ENCODE measurements at regions not wholly inside any gene's neighbourhood (a gene's known extent, or its start where the extent isn't known, plus 50 kb on each side); places are given as distances from the start of the nearest gene placed in this dataset.

DNA sequence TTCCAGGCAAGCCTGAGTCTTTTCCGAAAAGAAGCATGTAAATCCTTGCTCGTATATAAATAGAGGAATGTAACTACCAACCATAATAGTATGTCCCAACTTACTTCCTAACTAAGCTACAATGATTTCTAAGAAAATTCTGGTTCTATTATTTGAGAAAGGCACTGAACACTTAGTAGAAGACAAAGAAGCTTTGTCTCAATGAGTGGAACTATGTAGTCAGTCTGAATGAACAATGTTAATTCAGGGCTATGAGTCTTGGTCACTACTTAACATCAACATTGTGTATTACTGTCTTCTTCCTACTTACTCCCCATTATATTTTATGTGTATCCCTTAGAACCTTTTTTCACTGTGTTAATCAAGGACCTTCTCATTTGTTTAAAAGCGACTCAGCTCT lies 206.0 kb downstream of the CYB561 start:
- in situ Hi-C loops (cut with HindIII; ENCODE audit: low sequenced_read_pairs) = no loop called here

DNA sequence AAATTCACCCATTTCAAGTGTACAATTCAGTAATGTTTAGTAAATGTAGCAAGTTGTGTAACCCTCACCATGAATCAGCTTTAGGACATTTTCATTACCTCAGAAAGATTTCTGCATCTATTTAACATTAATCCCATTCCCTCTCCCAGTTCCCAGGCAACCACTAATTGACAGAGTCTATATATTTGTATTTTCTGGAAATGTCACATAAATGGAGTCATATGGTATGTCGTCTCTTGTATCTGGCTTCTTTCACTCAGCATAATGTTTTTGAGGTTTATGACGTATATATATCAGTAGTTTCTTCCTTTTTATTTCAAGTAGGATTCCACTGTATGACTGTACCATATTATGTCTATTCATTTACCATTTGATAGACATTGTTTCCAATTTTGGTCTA lies 199.8 kb downstream of the CYB561 start:
- in situ Hi-C loops (cut with HindIII; ENCODE audit: low sequenced_read_pairs) = no loop called here

DNA sequence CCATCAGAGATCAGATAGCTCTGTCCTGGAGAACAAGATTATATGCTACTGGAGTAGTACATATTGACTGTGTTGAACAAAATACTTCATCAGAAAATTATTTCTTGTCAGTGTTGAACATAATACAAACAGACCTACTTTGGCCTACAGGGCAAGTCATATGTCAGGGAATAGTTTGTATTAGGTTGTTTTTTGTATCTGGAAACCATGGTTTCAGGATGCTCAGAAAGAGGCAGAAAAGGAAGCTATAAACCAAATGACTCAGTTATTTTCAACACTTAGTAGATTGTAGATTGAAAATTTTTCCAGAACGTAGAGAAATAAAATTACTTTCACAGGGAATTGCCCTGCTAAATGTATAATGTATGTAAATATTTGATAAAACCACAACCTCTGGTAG lies 198.4 kb downstream of the CYB561 start:
- in situ Hi-C loops (cut with HindIII; ENCODE audit: low sequenced_read_pairs) = no loop called here

DNA sequence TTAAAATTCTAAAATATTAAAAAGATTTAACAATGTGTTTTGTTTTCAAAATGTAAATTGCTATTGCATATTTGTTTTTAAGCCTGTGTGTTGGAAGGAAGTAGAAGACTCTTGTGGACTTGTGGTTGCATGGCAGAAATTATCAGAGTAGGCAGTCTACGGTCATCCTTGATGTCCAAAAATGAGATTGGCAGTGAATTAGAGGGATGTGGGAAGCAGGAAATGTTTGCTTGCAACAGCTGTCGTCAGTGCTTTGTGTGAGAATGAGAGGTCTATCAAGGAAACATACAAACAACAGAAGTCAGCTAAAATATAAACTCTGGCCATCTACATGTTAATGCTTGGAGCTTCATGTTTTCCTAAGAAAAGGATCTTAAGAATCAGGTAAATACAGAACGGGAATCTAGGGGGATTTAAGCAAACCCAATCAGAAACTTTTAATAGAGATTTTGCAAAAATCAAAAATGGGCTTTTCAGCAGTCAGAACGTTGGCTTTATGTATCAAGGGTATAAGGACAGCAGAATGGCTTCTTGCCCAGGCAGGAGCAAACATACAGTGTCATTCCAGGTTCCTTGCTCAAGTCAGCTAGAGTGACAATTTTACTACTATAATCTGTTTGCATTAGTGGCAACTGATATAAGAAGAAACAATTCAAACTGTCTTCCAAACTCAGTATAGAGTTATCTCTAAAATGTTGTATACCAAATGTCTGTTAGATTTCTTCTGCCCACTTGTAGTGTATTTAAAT lies 196.7 kb downstream of the CYB561 start:
- in situ Hi-C loops (cut with HindIII; ENCODE audit: low sequenced_read_pairs) = no loop called here

DNA sequence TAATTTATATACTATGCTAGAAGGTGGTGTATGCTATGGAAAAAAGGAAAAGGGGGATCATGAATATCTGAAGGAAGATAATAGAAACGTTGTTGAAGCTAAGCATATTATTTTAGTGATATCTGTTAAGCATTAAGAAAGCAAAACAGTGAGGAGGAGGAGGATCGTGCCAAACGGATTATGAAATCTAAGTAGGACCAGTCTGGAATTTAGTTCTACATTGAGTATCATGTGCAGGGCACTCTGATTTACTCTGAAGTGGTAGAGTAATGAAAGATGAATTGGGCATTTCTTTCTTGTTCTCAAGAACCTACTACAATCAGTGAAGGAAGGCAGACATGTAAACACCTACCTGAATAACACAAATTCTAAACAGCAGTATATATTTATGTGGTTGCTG lies 195.3 kb downstream of the CYB561 start:
- in situ Hi-C loops (cut with HindIII; ENCODE audit: low sequenced_read_pairs) = no loop called here

DNA sequence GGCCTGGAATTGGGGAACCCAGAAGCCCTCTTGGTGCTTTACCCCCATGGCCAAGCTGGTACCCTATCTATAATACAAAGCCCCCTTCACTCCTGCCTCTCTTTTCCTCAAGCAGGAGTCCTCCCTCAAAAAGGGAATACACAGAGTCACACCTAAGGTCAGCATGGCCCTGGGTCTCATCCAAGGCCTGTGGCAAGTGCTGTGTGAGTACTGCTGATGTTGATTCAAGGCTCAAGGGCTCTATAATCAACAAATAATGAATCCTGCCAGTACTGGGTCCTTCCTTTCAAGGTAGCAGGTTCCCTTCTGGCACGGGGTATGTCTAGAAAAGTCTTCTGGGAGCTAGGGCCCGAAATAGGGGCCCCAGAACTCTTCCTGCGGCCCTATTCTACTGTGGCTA lies 187.3 kb downstream of the CYB561 start:
- in situ Hi-C loops (cut with HindIII; ENCODE audit: low sequenced_read_pairs) = no loop called here

DNA sequence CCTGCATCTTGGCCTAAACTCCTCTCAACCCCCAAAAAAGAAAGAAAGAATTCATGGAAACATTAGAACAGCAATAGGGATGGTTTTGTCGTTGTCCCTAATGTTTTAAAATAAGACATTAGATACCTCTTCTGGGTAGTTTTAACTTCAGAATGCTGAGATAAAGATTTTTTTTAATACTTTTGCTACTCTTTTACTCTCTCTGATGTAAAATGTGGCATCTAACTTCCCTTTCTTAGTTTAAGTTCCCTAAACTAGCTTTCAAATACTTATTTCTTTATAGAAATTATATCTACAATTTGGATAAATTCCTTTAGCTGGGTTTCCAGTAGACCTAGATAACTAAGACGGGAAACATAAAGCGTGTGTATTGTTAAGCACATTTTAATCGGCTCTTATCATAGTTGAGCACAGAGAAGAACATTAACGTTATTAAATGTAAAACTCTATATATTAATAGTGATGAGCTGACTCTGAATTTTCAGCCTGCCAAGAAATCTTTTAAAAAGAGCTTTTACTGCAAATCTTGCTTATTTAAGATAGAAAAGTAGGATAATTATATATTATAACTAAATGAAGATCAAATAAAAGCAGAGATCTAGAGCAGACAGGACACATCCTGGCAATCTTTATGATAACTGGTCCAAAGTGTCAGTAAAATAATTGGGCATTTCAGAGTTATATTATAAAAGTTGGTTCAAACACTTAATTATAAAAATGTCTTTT lies 183.2 kb downstream of the CYB561 start:
- in situ Hi-C loops (cut with HindIII; ENCODE audit: low sequenced_read_pairs) = no loop called here

DNA sequence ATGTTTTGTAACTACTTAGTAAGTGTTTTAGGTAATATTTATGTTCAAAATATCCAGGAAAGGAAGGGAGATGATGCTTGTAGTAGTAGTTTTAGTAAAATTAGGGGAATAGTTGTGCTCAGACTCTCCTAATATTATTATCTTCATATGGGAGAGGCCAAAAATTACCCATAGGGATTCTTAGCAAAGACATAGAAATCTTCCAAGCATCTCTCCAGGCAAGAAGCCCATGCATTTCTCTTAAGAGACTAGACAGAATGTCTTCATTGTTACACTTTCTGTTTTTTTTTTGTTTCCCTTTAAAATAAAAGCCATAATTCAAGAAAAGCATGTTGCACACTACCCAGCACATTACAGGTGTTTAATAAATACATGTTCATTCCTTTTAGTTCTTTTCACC lies 180.6 kb downstream of the CYB561 start:
- in situ Hi-C loops (cut with HindIII; ENCODE audit: low sequenced_read_pairs) = no loop called here

DNA sequence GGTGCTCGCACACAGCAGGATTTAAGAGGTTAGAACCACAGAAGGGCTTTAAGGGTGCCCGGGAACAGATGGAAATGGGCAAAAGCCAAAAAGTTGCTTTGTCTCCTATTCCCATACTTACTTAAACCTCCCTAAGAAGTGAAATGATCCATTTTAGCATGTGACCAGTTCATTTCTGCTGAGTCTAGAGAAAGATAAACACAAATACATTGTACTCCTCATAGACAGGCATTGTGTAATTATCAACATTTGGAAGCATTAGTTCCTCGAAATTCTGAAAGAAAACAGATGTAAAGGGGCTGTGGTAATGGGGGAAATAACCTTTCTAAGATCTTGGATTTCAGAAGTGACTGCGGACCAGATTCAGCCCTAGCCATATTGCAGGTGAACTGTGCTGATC lies 178.3 kb downstream of the CYB561 start:
- in situ Hi-C loops (cut with HindIII; ENCODE audit: low sequenced_read_pairs) = no loop called here

DNA sequence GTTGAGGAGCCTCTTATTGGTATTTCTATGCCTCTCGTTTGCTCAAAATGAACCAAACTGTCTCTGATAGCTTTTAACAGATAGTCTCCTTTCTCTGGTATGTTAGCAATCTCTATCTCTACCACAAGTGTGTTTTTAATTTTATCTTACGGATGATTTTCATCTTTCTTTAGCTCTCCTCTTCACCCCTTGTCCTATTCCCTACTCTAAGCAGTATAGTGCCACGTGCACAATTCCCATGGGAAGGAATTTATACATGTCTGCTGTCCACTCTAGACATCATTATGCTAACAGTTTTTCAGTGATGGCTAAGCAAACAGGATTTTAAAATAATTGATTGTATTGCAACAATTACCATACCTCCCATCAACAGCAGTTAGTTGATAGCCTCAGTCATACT lies 177.3 kb downstream of the CYB561 start:
- in situ Hi-C loops (cut with HindIII; ENCODE audit: low sequenced_read_pairs) = no loop called here

DNA sequence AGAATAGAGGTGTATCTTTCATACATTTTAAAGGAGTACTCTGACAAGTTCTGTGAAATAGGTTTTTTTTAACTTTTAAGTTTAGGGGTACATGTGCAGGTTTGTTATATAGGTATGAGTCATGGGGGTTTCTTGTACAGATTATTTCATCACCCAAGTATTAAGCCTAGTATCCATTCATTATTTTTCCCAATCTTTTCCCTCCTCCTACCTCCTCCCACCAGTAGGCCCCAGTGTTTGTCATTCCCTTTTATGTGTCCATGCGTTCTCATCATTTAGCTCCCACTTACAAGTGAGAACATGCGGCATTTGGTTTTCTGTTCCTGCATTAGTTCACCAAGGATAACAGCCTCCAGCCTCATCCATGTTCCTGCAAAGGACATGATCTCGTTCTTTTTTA lies 175.5 kb downstream of the CYB561 start:
- in situ Hi-C loops (cut with HindIII; ENCODE audit: low sequenced_read_pairs) = no loop called here

DNA sequence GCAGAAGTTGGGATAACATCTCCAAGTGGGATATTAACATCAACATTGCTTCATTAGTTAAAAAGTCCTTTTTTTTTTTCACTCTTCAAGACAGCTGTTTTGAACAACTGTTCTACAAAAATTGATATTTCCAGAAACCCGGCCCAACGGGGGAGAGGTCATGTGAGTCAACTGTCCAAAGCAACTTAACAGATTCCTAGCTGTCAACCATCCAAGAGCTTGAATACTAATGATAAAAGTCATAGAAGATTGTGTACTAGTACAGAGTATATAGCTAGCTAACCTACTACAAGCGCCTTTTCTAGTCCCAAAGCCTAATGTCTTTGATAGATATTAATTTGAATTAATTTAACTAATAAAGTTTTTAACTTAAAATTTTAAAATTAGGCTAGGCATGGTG lies 172.0 kb downstream of the CYB561 start:
- in situ Hi-C loops (cut with HindIII; ENCODE audit: low sequenced_read_pairs) = no loop called here

DNA sequence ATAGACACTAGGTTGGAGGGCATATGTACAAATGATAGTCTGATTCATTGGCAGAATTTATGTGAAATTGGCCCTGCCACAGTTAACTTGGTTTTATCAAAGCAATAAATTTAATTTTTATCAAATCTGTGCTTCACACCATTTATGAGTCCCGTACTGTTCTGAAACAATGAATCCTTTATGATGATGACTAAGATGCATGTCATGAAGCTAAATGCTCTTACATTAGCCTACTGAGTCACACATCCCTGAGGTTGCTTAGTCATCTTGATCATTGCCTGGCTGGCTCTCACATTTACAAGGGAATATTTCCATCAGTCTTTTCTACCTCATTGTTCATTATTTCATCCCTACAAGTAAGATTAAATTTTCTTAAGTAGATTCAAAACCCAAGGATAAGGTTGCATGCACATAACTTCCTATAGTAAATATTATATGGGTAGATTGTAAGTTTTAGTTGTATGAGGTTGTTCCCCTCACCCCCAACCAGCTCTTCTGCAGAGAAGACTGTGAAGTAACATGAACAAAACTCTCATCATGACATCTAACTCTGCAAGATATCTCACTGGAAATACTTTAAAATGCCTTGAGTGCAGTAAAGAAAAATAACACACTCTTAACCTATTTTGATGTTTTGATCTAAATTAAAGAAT lies 170.7 kb downstream of the CYB561 start:
- in situ Hi-C loops (cut with HindIII; ENCODE audit: low sequenced_read_pairs) = no loop called here

DNA sequence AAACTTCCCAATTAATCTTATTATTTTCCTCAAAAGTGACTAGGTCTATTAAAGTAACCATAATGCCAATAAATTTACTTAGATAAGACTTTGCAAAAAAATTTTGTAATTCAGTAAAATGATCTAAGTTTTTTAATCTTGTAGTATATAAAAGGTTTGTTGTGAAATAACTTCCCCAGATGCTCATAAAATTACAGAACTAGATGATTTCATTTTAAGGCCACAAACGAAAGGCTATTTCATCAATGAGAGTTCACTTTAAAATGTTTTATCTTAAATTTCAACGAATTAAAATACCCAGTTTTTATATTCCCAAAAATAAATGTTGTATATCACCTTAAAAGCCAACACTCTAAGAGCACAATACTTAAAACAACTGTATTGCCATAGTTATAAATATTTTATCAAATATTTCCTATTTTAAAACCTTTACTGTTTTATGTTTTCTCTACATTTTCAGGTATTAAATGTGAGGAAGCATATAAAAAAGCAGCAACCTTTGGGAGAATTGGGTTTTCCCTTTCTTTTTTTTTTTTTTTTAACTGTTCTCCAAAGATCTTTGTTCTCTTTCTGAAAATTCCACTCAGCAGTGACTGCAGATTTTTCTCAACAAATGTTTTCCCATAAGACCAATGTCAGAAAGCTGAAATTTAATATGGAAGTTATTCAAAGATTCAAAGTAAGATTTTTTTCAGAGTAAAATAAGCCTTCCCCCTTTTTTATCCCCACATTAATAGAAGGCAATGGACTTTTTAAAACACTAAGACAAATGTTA lies 169.9 kb downstream of the CYB561 start:
- in situ Hi-C loops (cut with HindIII; ENCODE audit: low sequenced_read_pairs) = no loop called here

DNA sequence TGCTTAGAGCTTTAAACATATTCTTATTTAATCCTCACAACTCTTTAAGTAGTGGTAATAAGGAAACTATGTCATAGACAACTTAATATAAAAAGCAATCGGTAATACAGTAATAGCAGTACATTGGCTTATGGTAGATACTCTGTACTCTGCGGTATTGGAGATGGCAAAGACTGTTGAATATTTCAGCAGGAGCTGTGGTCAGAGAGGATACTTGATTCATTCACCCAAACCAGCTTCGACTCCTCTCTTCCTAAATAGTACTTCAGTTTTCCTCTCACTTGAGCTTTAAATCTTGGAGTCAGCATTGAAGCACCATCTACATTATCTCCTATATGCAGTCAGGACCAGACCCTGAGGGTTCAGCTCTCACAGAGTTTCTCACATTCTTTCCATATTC lies 169.3 kb downstream of the CYB561 start:
- in situ Hi-C loops (cut with HindIII; ENCODE audit: low sequenced_read_pairs) = no loop called here

DNA sequence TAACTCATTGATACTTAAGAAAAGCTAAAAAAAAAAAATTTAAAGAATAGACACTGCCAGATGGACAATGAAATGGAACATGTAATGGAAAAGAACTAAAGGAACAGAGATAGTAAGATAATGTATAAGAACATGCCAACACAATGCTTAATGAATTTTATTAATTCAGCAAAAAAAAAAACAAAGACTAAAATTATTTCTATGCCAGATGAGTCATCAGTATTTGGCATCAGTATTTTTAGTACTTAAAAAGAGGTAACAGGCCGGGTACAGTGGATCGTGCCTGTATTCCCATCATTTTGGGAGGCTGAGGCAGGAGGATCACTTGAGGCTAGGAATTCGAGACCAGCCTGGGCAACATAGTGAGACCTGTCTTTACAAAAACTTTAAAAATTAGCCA lies 168.5 kb downstream of the CYB561 start:
- in situ Hi-C loops (cut with HindIII; ENCODE audit: low sequenced_read_pairs) = no loop called here

DNA sequence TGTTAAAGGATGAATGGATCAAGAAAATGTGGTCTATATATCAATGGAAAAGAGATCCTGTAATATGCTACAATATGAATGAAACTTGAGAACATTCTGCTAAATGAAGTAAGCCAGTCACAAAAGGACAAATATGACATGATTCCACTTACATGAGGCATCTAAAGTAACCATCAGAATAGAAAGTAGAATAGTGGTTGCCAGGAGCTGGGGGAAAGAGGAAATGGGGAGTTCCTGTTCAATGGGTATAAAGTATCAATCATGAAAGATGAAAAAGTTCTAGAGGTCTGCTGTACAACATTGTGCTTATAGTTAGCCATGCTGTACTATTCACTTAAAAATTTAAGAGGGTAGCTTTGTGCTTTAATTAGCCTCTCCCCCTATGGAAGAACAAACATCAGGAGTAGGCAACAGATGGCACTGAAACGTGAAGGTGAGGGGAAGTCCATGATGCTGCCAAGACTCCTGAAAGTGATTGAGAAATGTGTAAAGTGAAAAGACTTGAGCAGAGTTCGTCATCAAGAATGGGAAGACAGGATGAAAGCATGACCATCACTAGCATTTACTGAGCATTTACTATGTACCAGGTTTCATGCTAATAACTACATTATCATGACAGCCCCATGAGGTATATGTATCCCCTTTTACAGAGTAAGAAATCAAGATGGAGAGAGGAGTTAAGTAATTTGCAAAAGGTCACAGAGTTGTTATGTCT lies 167.2 kb downstream of the CYB561 start:
- in situ Hi-C loops (cut with HindIII; ENCODE audit: low sequenced_read_pairs) = no loop called here

DNA sequence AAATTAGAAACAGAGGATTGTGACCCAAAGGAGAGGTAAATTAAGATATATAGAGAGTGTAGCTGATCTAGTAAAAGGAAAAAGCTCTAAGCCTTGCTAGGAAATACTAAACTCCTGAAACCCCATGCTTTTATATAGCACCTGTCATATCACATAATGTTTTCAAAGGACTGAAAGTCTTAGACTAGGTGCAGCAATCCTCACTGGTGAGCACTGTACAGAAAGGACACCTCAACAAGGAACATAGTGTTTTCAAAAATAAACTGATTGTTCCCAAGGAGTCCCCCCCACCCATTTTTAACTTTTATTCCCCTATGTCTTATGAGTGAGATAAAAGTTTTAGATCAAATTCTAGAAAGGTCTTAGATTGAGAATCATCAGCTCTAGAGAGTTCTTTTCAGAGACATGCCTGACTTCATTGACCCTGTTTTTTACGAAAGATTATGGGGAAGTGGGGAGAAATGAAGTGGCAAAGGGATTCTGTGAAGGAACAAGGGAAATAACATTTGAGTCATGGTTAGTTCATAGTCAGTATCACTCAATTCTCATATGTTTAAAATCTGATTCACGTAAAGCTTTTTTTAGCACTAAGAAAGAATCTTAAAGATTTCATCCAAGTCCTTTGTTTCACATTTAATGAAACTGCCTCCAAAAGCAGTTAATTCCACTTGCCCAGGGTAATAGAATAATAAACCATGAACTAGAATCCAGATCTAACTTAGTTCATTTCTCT lies 166.4 kb downstream of the CYB561 start:
- in situ Hi-C loops (cut with HindIII; ENCODE audit: low sequenced_read_pairs) = no loop called here

DNA sequence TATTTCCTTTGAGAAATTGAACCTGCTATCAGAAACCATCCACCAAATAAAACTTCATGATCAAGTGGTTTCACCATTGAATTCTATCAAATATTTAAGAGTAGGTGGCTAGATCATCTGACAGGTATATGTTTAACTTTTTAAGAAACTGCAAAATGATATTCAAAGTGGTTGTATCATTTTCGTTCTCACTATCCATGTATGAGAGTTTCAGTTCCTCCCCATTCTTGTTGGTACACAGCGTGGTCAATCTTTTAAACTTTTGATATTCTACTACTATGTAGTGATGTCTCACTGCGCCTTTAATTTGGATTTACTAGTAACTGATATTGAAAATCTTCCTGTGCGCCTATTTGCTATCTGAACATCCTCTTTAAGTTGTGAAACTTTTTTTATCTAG lies 163.7 kb downstream of the CYB561 start:
- in situ Hi-C loops (cut with HindIII; ENCODE audit: low sequenced_read_pairs) = no loop called here

DNA sequence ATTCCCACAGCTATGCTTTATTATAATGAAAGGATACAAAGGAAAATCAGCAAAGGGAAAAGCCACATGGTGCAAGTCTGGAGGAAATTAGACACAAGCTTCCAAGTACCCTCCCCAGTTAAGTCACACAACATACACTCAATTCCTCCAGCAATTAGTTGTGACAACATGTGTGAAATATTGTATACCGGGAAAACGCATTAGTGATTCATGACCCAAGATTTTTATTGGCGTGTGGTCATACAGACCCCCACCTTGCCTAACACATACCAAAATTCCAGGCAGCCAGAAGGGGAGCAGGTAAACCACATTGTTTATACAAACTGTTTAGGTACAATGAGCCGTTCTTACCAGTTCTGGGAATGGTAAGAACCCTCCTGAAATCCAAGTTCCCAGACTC lies 160.6 kb downstream of the CYB561 start:
- in situ Hi-C loops (cut with HindIII; ENCODE audit: low sequenced_read_pairs) = no loop called here

All from endothelial cell of hepatic sinusoid (primary cell).